Astrocyte (in vitro differentiated cells and primary cell): ENCODE measurements at regions not wholly inside any gene's neighbourhood (a gene's known extent, or its start where the extent isn't known, plus 50 kb on each side); places are given as distances from the start of the nearest gene placed in this dataset.

Source experiments
- EZH2 ChIP-seq: IDR thresholded peaks from 2 replicates; pipeline ENCODE4 v1.6.1; 2012; ENCODE audit warnings: mild to moderate bottlenecking, low read length, inconsistent platforms; ENCODE audit not compliant: insufficient read depth
- TF ChIP-seq, protein P1 (sequence below): IDR thresholded peaks from 2 replicates; pipeline ENCODE4 v1.5.1; 2011; ENCODE audit warnings: low read depth, mild to moderate bottlenecking, inconsistent platforms, low read length, moderate library complexity; ENCODE audit not compliant: insufficient read depth

DNA sequence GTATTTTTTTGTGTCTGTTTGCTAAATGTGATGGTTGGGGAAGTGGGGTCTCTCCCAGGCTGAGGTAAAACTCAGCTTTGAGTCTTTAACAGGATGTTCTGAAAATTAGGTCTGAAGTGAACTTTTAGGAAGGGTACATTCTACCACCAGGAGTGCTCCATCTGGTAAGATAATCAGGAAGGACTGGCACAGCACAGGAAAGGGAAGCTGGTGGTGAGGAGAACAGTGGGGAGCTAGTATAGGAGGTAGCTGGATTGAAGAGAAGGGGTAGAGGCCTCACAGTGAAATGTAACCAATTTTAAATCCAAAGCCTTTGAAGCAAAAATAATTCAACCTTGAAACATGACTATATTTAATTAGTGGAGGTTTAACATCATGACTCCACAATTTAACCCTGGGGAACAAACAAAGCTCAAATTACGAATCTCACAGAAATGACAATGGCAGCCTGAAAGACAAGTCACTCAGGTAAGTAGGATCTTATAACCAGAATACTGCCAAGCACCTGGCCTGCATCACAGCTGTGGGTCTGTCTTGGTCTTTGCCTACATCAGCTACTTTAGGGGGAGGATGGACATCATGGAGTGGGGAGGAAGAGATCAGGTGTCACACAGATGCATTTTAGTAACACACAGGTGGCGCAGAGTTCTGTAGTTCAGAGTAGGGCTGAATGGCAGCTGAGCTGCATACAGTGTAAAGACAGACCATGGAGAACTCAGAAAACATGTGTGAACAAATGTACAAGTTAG, 445.3 kb downstream of the DMRT2 start:
- no peak for TF ChIP-seq EZH2
- TF ChIP-seq, protein P1, sequence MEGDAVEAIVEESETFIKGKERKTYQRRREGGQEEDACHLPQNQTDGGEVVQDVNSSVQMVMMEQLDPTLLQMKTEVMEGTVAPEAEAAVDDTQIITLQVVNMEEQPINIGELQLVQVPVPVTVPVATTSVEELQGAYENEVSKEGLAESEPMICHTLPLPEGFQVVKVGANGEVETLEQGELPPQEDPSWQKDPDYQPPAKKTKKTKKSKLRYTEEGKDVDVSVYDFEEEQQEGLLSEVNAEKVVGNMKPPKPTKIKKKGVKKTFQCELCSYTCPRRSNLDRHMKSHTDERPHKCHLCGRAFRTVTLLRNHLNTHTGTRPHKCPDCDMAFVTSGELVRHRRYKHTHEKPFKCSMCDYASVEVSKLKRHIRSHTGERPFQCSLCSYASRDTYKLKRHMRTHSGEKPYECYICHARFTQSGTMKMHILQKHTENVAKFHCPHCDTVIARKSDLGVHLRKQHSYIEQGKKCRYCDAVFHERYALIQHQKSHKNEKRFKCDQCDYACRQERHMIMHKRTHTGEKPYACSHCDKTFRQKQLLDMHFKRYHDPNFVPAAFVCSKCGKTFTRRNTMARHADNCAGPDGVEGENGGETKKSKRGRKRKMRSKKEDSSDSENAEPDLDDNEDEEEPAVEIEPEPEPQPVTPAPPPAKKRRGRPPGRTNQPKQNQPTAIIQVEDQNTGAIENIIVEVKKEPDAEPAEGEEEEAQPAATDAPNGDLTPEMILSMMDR: no peak
